T-helper 1 cell treated with Interleukin-12 subunit alpha and Interleukin-12 subunit beta and Interleukin-4 antibody, amounts not matched to agents 30 μg/mL and 1 μg/mL, for 36 hours (primary cell): ENCODE measurements at regions not wholly inside any gene's neighbourhood (a gene's known extent, or its start where the extent isn't known, plus 50 kb on each side); places are given as distances from the start of the nearest gene placed in this dataset.

ENCODE experiments used
- H3K27ac Mint-ChIP-seq: one replicate; pipeline ENCODE4 v1.8.0; 2021; ENCODE audit warnings: mild to moderate bottlenecking, mixed read lengths
- H3K27me3 Mint-ChIP-seq: one replicate; pipeline ENCODE4 v1.8.0; 2021; ENCODE audit warnings: low read depth, mixed read lengths
- H3K36me3 Mint-ChIP-seq: one replicate; pipeline ENCODE4 v1.8.0; 2021; ENCODE audit warnings: low read depth, mixed read lengths
- H3K4me1 Mint-ChIP-seq: one replicate; pipeline ENCODE4 v1.8.0; 2021; ENCODE audit warnings: low read depth, mixed read lengths
- H3K4me3 Mint-ChIP-seq: one replicate; pipeline ENCODE4 v1.8.0; 2021; ENCODE audit warnings: mild to moderate bottlenecking, moderate library complexity, mixed read lengths
- H3K9me3 Mint-ChIP-seq: one replicate; pipeline ENCODE4 v1.8.0; 2021; ENCODE audit warnings: mixed read lengths

DNA sequence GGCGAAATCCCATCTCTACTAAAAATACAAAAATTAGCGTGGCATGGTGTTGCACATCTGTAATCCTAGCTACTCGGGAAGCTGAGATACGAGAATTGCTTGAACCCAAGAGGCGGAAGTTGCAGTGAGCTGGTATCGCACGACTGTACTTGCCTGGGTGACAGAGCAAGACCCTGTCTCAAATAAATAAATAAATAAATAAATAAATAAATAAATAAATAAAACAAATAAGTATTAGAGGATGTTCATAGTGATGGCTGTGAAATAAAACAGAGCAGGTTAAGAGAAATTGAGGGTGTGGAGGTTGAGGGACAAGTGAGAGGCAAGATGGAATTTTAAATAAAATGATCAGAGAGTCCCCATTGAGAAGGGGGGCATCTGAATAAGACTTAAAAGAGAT, 124.7 kb upstream of the DST start:
- Mint-ChIP-seq H3K9me3 (no peaks in the 10 kb centered on the region), H3K27me3 (no peaks in the 10 kb centered on the region), H3K4me1 (no peaks in the 10 kb centered on the region), H3K36me3 (no peaks in the 10 kb centered on the region), H3K27ac (no peak overlapping the region), H3K4me3 (no peak overlapping the region)

DNA sequence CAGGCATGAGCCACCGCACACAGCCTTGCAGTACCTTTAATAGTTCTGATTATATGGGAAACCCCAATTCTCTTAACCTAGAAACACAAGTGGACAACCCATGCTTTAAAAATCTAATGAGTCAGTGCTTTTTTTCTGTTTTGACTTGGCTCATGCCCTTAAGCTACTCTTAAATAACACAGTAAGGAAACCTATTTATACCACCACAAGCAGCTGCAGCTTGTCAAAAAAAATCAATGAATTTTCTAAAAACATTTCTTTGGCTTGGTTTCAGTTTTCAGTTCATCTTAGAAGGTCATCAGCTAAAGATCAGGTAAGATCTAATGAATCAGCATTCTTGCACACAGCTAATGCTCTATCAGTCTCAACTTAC, 124.1 kb upstream of the DST start:
- H3K36me3 Mint-ChIP-seq = no peaks in the 10 kb centered on the region
- H3K4me1 Mint-ChIP-seq = no peaks in the 10 kb centered on the region
- no peak overlapping the region for H3K27ac Mint-ChIP-seq
- no peaks in the 10 kb centered on the region for H3K9me3 Mint-ChIP-seq
- no peak overlapping the region for H3K4me3 Mint-ChIP-seq
- no peaks in the 10 kb centered on the region for H3K27me3 Mint-ChIP-seq

DNA sequence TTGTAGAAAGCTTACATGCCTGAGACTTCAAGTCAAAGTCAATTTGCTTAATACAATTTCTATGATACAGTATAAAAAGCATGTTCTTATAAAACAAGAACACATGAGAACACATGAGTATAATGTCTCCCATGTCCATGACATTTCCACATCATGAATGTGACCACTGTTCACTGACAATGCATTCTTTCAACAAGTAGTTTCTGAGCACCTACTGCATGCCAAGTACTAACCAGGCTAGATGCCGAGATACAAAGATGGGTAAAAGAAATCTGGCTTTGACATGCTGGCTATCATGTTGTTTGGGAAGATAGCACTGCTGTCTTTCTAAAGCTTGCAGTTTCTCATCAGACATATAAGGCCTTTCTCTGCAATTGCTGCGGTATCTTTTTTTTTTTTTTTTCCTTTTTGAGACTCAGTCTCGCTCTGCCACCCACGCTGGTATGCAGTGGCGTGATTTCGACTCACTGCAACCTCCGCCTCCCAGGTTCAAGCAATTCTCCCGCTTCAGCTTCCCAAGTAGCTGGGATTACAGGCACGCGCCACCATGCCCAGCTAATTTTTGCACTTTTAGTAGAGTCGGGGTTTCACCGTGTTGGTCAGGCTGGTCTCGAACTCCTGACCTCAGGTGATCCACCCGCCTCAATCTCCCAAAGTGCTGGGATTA, 123.6 kb upstream of the DST start:
- no peaks in the 10 kb centered on the region for H3K9me3 Mint-ChIP-seq
- no peak overlapping the region for H3K27ac Mint-ChIP-seq
- no peaks in the 10 kb centered on the region for H3K27me3 Mint-ChIP-seq
- no peak overlapping the region for H3K4me3 Mint-ChIP-seq
- H3K4me1 Mint-ChIP-seq = no peaks in the 10 kb centered on the region
- no peaks in the 10 kb centered on the region for H3K36me3 Mint-ChIP-seq

- no peak overlapping the region for H3K4me3 Mint-ChIP-seq
- H3K27me3 Mint-ChIP-seq = no peaks in the 10 kb centered on the region
- no peaks in the 10 kb centered on the region for H3K9me3 Mint-ChIP-seq
- no peaks in the 10 kb centered on the region for H3K4me1 Mint-ChIP-seq
- H3K36me3 Mint-ChIP-seq = no peaks in the 10 kb centered on the region
- H3K27ac Mint-ChIP-seq = no peak overlapping the region
Observed at GRCh38 chr6:56765494-56765893, 122.8 kb upstream of the DST start.

- H3K27me3 Mint-ChIP-seq = no peaks in the 10 kb centered on the region
- no peaks in the 10 kb centered on the region for H3K36me3 Mint-ChIP-seq
- no peak overlapping the region for H3K27ac Mint-ChIP-seq
- no peaks in the 10 kb centered on the region for H3K9me3 Mint-ChIP-seq
- no peak overlapping the region for H3K4me3 Mint-ChIP-seq
- H3K4me1 Mint-ChIP-seq = no peaks in the 10 kb centered on the region
Observed at GRCh38 chr6:56764081-56764566, 121.4 kb upstream of the DST start.

- Mint-ChIP-seq H3K4me1 (peaks cover 3% of the 10 kb centered on the region), H3K9me3 (no peaks in the 10 kb centered on the region)
Observed at GRCh38 chr6:56761651-56762050, 119.0 kb upstream of the DST start.

GRCh38 chr6:56760842-56761241, 118.2 kb upstream of the DST start:
- no peak overlapping the region for H3K27ac Mint-ChIP-seq
- H3K9me3 Mint-ChIP-seq = no peaks in the 10 kb centered on the region
- H3K36me3 Mint-ChIP-seq = no peaks in the 10 kb centered on the region
- H3K27me3 Mint-ChIP-seq = no peaks in the 10 kb centered on the region
- H3K4me1 Mint-ChIP-seq = peaks cover 3% of the 10 kb centered on the region
- no peak overlapping the region for H3K4me3 Mint-ChIP-seq

More at GRCh38 chr6:56761651-56762050, 119.0 kb upstream of the DST start:
- Mint-ChIP-seq H3K36me3 (no peaks in the 10 kb centered on the region), H3K4me3 (no peak overlapping the region), H3K27me3 (no peaks in the 10 kb centered on the region), H3K27ac (no peak overlapping the region)

DNA sequence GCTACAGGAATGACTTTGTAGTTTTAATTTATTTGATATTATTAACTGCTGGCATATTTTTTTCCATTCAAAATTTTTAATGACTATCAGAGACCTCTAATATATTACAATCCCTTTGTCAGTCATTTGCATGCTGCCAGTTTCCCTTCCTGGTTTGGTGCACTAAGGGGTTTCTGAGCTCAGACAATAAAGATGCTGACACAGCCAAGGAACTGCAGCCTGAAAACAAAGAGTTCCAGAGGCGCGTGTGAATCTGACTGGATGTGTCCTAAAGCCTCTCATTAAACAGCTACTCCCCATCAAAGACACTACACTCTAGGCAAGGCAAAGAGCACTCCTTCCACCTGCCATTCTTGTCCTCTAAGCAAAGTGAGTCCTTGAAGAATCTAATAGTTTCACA, 116.8 kb upstream of the DST start:
- Mint-ChIP-seq H3K4me3 (no peak overlapping the region), H3K36me3 (no peaks in the 10 kb centered on the region), H3K27ac (no peak overlapping the region), H3K27me3 (no peaks in the 10 kb centered on the region), H3K9me3 (no peaks in the 10 kb centered on the region), H3K4me1 (peaks cover 3% of the 10 kb centered on the region)

DNA sequence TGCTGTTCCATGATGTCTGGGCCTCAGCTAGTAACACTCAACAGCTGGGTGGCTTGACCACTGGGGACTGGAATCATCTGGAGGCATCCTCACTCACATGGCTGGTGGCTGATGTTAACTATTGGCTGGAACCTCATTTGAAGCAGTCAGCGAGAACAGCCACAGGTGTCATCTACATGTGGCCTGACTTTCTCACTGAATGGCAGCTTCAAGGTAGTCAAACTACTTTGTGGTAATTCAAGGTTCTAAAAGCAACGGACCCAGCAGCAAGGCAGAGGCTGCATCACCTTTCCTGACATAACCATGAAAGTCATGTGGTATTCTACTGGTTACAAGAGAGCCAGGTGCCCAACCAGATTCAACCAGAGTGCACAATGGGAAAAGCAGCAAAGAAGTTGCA, 115.9 kb upstream of the DST start:
- H3K9me3 Mint-ChIP-seq = no peaks in the 10 kb centered on the region
- peaks cover 3% of the 10 kb centered on the region for H3K4me1 Mint-ChIP-seq
- H3K27ac Mint-ChIP-seq = no peak overlapping the region
- H3K36me3 Mint-ChIP-seq = no peaks in the 10 kb centered on the region
- no peaks in the 10 kb centered on the region for H3K27me3 Mint-ChIP-seq
- no peak overlapping the region for H3K4me3 Mint-ChIP-seq

- no peak overlapping the region for H3K27ac Mint-ChIP-seq
- no peaks in the 10 kb centered on the region for H3K9me3 Mint-ChIP-seq
- H3K4me3 Mint-ChIP-seq = no peak overlapping the region
- no peaks in the 10 kb centered on the region for H3K36me3 Mint-ChIP-seq
- H3K27me3 Mint-ChIP-seq = no peaks in the 10 kb centered on the region
- H3K4me1 Mint-ChIP-seq = peaks cover 3% of the 10 kb centered on the region
Observed at GRCh38 chr6:56758120-56758519, 115.4 kb upstream of the DST start.

DNA sequence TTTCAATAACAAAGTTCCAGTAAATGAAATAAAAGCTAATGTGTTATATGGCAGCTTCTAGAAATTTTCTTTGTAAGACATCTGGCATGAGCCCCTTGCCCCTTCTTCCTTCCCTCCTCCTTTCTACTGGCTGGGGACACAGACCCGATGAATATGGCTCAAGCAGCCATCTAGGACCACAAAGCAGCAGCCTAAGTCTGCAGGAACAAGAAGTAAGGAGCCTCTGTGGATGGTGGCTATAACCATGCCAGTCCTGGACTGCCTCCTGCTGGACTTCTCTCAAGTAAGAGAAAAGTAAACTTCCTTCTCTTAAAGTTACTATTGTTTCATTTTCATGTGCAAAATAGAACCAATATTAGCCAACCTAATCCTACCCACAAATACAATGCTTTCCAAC, 114.9 kb upstream of the DST start:
- H3K27me3 Mint-ChIP-seq = no peaks in the 10 kb centered on the region
- no peak overlapping the region for H3K27ac Mint-ChIP-seq
- no peaks in the 10 kb centered on the region for H3K36me3 Mint-ChIP-seq
- H3K4me3 Mint-ChIP-seq = no peak overlapping the region
- peaks cover 3% of the 10 kb centered on the region for H3K4me1 Mint-ChIP-seq
- no peaks in the 10 kb centered on the region for H3K9me3 Mint-ChIP-seq

DNA sequence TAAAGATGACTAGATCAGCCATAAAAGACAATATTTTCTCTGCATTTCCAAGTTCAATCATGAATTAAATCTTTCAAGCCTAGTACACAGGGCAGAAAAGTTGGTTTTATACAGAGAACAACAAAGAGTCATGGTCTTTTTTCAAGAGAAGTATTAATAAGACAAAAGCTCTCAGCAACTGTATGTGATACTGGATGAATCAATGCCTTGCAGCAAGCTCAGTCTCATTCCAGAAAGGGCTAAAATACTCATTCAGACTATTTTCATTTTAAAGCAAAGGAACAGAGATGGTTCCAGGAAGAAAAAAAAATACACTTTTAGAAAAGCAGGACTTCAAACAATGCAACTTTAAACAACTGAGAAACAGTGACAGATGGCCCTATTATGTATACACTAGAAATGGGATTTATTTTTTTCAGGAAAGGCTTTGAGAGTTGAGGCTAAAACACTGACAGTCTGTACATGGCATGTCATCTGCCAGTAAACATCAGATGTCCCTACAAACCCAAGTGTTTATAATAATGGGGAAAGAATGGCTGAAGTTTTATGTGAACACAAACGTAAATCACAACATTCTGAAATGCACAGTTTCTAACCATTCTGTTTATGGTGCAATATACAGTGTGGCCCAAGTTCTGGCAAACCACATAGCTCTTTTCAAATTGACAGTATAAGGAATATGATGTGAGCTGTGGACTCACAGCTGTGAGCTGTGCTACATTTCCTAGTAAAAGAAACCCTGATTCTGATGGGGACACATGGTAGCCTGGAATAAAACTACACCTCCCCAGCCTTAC, 114.3 kb upstream of the DST start:
- Mint-ChIP-seq H3K9me3 (no peaks in the 10 kb centered on the region), H3K4me1 (peaks cover 3% of the 10 kb centered on the region), H3K36me3 (no peaks in the 10 kb centered on the region), H3K27ac (no peak overlapping the region), H3K4me3 (no peak overlapping the region), H3K27me3 (no peaks in the 10 kb centered on the region)

- no peaks in the 10 kb centered on the region for H3K9me3 Mint-ChIP-seq
- H3K27me3 Mint-ChIP-seq = no peaks in the 10 kb centered on the region
- no peak overlapping the region for H3K27ac Mint-ChIP-seq
- H3K4me1 Mint-ChIP-seq = peaks cover 3% of the 10 kb centered on the region
- no peak overlapping the region for H3K4me3 Mint-ChIP-seq
- H3K36me3 Mint-ChIP-seq = no peaks in the 10 kb centered on the region
Observed at GRCh38 chr6:56756219-56756789, 113.6 kb upstream of the DST start.

- no peaks in the 10 kb centered on the region for H3K36me3 Mint-ChIP-seq
Observed at GRCh38 chr6:56755040-56755439, 112.4 kb upstream of the DST start.

GRCh38 chr6:56753811-56754210, 111.1 kb upstream of the DST start:
- Mint-ChIP-seq H3K27ac (no peak overlapping the region), H3K4me3 (no peak overlapping the region), H3K36me3 (no peaks in the 10 kb centered on the region), H3K27me3 (no peaks in the 10 kb centered on the region), H3K9me3 (no peaks in the 10 kb centered on the region), H3K4me1 (peaks cover 3% of the 10 kb centered on the region)

More at GRCh38 chr6:56755040-56755439, 112.4 kb upstream of the DST start:
- H3K27me3 Mint-ChIP-seq = no peaks in the 10 kb centered on the region
- H3K4me1 Mint-ChIP-seq = peaks cover 3% of the 10 kb centered on the region
- no peaks in the 10 kb centered on the region for H3K9me3 Mint-ChIP-seq
- no peak overlapping the region for H3K27ac Mint-ChIP-seq
- H3K4me3 Mint-ChIP-seq = no peak overlapping the region
